Sciatic nerve (tissue), 2 donors: ENCODE measurements at regions not wholly inside any gene's neighbourhood (a gene's known extent, or its start where the extent isn't known, plus 50 kb on each side); places are given as distances from the start of the nearest gene placed in this dataset.

Source experiments
- ATAC-seq: fragments of 200-7000 bp; cut with Tn5 transposase; one replicate; pipeline ENCODE4 v1.9.1; 2020; ENCODE audit warnings: mild to moderate bottlenecking, moderate library complexity
- DNase-seq: peaks from one replicate; pipeline ENCODE4 v3.0.0-alpha.2; 2020; ENCODE audit warnings: low spot score
- intact Hi-C: fragments of 100-400 bp; cut with DNase I; formaldehyde crosslinking; loops from one replicate; pipeline ENCODE4 v1.14.2; 2022
- donor health status: DM: no; HTN: no; CAD: no.
- donor health status: DM: no; HTN: no; CAD: no.

GRCh38 chrX:23202326-23202725 lies 132.3 kb upstream of the PTCHD1 start:
- DNase-seq = no peak
- intact Hi-C loops = no loop called here
- ATAC-seq = no peak

GRCh38 chrX:23223169-23223568 lies 111.5 kb upstream of the PTCHD1 start:
- DNase-seq = no peak
- intact Hi-C loops = no loop called here
- no peak for ATAC-seq

DNA sequence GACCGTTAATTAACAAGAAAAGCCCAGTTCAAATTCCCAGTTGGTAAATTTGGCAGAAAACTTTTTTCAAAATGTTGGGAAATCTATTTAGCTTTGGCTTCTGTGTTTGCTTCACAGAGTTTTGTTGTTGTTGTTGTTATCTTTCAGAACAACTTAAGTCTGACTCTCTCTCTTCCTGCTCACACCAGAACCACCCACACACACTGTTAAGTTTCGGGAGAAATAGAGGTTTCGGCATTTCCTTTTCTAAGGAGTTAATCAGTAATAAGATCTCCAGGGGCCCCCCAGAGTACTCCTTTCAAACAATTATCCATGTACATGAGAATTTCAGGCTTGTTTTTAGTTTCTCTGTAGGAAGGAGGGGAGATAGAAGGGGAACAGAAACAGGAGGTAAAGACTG lies 106.2 kb upstream of the PTCHD1 start:
- intact Hi-C loops = no loop called here
- ATAC-seq = no peak

DNA sequence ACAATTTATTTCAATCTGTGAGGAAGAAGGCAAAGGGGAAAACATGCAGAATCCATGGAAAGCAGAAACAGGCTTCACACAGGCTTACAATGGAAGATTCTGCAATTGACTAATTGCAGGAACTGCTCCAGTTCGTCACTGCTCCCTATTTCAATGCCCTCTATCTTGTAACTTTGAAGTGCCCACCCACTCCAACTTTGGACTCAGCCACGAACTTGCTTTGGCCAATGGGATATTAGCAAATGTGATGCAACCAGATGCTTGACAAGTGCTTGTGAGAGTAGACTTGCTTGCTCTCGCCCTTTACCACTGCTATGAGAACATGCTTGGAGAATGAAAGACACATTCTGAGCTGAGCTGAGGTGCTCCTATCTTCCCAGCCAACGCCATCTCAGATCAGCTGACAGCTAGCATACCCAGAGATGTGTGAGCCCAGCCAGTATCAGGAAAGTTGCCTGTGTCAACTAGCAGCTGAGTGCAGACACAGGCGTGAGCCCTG lies 105.7 kb upstream of the PTCHD1 start:
- intact Hi-C loops = no loop called here
- DNase-seq = no peak
- ATAC-seq = peak; percentile 55

More for the DNA sequence above, 106.2 kb upstream of the PTCHD1 start:
- DNase-seq = no peak

DNA sequence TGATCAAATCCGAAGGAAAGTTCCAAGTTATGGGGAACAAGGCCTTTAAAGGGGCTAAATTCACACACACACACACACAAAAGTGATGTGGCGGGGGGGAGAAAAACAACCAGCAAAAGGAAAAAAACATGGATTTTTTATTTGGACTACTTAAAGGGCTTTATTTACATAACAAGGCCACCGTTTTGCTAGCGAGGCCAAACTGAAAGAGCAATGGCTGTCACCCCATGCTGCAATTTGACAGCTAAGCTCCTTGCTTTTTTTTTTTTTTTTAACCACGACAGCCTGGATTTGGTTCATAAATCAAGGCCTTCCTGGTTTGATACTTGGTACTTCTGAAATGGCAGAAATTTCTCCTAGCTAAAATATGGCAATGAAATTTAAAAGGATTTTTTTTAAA lies 99.6 kb upstream of the PTCHD1 start:
- intact Hi-C loops = no loop called here
- DNase-seq (no peak), ATAC-seq (no peak)

- DNase-seq (no peak), ATAC-seq (no peak)
- intact Hi-C loops = no loop called here
Observed at GRCh38 chrX:23246001-23246400, 88.6 kb upstream of the PTCHD1 start.

DNA sequence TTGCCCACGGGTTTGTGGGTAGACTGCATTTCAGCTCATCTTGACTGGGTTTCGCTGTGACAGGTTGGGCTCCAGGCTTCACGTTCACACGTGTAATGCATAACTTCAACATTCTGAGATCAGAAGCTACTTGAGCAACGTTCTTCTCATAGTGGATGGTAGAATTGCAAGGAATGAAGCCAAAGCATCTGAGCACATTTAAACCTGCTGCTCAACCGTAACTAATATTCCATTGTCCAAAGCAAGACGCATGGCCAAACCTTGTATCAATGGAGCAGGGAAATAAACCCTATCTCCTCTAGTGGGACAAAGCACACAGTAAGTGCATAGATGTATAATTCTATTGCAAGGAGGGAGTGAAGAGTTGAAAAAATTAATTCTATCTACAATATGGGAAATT lies 86.5 kb upstream of the PTCHD1 start:
- intact Hi-C loops = no loop called here
- ATAC-seq (no peak), DNase-seq (no peak)

DNA sequence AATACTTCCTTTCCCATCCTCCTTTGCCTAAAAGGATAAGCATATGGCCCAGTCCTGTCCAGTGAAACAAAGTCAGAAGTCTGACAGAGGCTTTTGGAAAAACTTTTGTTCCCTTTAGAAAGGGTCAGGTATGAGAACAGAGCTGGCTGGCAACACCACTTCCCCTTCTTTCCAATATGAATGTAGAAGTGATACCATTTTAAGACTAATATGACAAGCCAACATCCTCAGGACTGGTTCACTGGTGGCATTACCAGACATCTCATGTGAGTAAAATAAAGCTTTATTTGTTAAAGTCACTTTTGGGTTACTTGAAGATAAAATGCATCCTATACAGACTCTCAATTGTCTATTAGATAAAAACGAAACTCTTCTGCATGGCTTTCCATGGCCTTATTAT lies 83.6 kb upstream of the PTCHD1 start:
- ATAC-seq (no peak), DNase-seq (no peak)
- intact Hi-C loops = no loop called here

DNA sequence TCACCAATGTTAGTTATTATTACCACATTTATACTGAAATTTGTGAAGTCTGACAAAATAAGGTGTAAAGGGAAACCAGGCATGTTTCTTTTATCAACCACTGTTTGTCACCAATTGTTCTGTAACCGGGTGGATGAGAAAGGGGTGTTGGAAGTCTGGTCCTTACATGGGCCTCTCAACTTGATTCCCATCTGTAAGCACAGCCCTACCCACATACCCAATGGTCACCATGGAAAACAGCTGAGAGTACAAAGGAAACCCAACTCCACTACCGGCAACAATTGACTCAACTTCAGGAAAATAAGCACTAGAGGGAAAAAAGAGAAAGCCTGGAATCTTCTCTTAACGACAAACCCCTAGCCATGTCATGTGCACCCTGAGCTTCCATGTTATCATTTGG lies 70.8 kb upstream of the PTCHD1 start:
- DNase-seq (no peak), ATAC-seq (no peak)
- intact Hi-C loops = no loop called here

DNA sequence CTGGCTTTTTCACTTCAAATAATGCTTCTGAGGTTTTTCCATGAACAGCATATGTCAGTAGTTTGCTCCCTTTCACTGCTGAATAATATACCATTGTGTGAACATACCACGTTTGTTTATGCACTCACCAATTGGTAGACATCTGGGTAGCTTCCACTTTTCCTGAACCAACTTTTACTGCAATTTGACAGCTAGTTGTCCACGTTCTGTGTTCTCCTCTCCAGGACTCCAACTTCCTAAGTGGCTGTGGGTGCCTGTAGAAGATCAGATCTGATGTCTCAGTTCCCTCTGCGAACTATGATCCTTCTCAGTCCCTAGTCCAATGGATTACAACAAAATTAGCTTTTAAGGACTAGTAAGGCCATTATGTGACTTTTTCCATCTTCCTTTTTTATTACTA lies 64.7 kb upstream of the PTCHD1 start:
- ATAC-seq = no peak
- DNase-seq = no peak
- intact Hi-C loops = no loop called here

GRCh38 chrX:23271026-23271425 lies 63.6 kb upstream of the PTCHD1 start:
- intact Hi-C loops = no loop called here
- no peak for ATAC-seq
- DNase-seq = no peak

DNA sequence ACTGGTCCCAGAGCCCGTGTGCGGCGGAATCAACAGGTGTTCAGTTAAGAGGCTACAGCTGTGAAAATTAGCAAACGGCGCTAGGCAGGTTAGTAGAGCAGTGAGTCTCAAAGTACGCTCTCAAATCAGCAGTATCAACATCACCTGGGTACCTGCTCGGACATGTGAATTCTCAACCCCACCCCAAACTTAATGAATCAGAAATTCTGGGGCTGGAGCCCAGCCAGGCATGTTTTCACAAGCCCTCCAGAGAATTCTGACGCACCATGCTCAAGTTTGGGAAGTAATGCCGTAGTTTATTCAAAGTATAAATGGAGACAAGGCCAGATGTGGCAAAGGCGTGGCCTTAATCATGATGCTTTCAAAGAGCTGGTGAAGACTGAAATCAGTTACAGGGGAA lies 58.2 kb upstream of the PTCHD1 start:
- intact Hi-C loops = no loop called here
- DNase-seq (no peak), ATAC-seq (no peak)
